ENCODE measurements at regions not wholly inside any gene's neighbourhood (a gene's known extent, or its start where the extent isn't known, plus 50 kb on each side); places are given as distances from the start of the nearest gene placed in this dataset.
"Not testable (repeated sequence)": the region's sequence is repeated elsewhere in the genome, so short reads cannot be mapped to it uniquely, and the experiment has no call there.

DNA sequence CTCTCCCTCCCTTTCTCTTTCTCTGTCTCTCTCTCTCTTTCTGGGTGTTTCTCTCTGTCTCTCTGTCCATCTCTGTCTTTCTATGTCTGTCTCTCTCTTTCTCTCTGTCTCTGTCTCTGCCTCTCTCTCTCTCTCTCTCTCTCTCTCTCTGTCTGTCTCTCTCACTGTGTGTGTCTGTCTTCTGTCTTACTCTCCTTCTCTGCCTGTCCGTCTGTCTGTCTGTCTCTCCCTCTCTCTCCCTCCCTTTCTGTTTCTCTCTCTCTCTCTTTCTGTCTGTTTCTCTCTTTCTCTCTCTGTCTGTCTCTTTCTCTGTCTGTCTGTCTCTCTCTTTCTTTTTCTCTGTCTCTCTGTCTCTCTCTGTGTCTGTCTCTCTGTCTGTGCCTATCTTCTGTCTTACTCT, 2287.3 kb upstream of the TPTE start:
- TF ChIP-seq, protein P1, sequence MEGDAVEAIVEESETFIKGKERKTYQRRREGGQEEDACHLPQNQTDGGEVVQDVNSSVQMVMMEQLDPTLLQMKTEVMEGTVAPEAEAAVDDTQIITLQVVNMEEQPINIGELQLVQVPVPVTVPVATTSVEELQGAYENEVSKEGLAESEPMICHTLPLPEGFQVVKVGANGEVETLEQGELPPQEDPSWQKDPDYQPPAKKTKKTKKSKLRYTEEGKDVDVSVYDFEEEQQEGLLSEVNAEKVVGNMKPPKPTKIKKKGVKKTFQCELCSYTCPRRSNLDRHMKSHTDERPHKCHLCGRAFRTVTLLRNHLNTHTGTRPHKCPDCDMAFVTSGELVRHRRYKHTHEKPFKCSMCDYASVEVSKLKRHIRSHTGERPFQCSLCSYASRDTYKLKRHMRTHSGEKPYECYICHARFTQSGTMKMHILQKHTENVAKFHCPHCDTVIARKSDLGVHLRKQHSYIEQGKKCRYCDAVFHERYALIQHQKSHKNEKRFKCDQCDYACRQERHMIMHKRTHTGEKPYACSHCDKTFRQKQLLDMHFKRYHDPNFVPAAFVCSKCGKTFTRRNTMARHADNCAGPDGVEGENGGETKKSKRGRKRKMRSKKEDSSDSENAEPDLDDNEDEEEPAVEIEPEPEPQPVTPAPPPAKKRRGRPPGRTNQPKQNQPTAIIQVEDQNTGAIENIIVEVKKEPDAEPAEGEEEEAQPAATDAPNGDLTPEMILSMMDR (IDR thresholded peaks at IDR 0.05) = not testable (repeated sequence)
- not testable (repeated sequence) for TF ChIP-seq POLR2AphosphoS5, POLR2A, EP300 (IDR thresholded peaks at IDR 0.05)

Measured in sigmoid colon (tissue), 4 donors.